K562 (cell line): ENCODE measurements at regions not wholly inside any gene's neighbourhood (a gene's known extent, or its start where the extent isn't known, plus 50 kb on each side); places are given as distances from the start of the nearest gene placed in this dataset.

Experiments used
- ATAC-seq: fragments of 200-7000 bp; cut with Tn5 transposase; 3 replicates; pipeline ENCODE4 v1.9.1; 2020; ENCODE audit warnings: moderate library complexity
- BruUV-seq: library from RNA; stranded (reverse); fragments of 400-500 nt; replicated peaks from 2 replicates; lab custom pipeline; 2021; lab: Mats Ljungman, UMichigan
- CTCF ChIA-PET: fragments of 300-600 bp; formaldehyde crosslinking; extraction: SDS; loops from one replicate; lab custom pipeline; 2021; ENCODE audit warnings: low intra/inter-chr PET ratio; lab: Yijun Ruan, JAX
- POLR2A ChIA-PET: fragments of 300-600, 350-650 bp; sonication (Branson Sonifier 250); formaldehyde crosslinking; extraction: SDS; loops from one replicate; lab custom pipeline; 2021; ENCODE audit warnings: antibody characterized with exemption, inconsistent platforms; lab: Yijun Ruan, JAX
- DNase-seq, 4 experiments: peaks; one replicate each; pipeline versions ENCODE4 v3.0.0 to v3.0.0-alpha.2; 2011 to 2018; ENCODE audit warnings: low spot score in 3 of 4, mixed read lengths in 3 of 4; ENCODE audit errors: extremely low read depth in 1 of 4
- FAIRE-seq: peaks from 2 replicates; lab custom pipeline; 2011; peaks lifted over from hg19 to GRCh38; lab: Jason Lieb, UNC
- H2AFZ ChIP-seq: 2 replicates; pipeline ENCODE4 v1.6.0; 2011; ENCODE audit warnings: low read depth, low read length, control low read depth, inconsistent platforms
- H3K27ac ChIP-seq: fragments of 200-600 bp; 3 replicates; pipeline ENCODE4 v1.8.0; 2011; ENCODE audit warnings: low read depth, mild to moderate bottlenecking, control low read depth, inconsistent platforms, low read length, moderate library complexity, mixed read lengths; ENCODE audit errors: extremely low read depth
- H3K27me3 ChIP-seq, 2 experiments: fragments of 300-600 bp in 1 of 2; 2 replicates in 1 of 2; 3 replicates in 1 of 2; pipeline versions ENCODE4 v1.6.0 to v1.8.0; 2011; ENCODE audit warnings: inconsistent platforms in 2 of 2, low read length in 2 of 2, mild to moderate bottlenecking in 1 of 2, mixed read lengths in 1 of 2, moderate library complexity in 1 of 2; ENCODE audit not compliant: control insufficient read depth in 2 of 2, insufficient read depth in 2 of 2
- H3K36me3 ChIP-seq: fragments of 300-600 bp; 3 replicates; pipeline ENCODE4 v1.8.0; 2011; ENCODE audit warnings: mild to moderate bottlenecking, low read length, inconsistent platforms; ENCODE audit not compliant: control insufficient read depth, insufficient read depth
- H3K4me1 ChIP-seq, 2 experiments: fragments of 200-600 bp in 1 of 2; replicated peaks in 1 of 2; 2 replicates in 1 of 2; 3 replicates in 1 of 2; pipeline versions ENCODE4 v1.5.1 to v1.8.0; 2011; ENCODE audit warnings: inconsistent platforms in 2 of 2, low read length in 2 of 2, mild to moderate bottlenecking in 1 of 2, mixed read lengths in 1 of 2, moderate library complexity in 1 of 2; ENCODE audit not compliant: control insufficient read depth in 2 of 2, insufficient read depth in 2 of 2
- H3K4me2 ChIP-seq: 2 replicates; pipeline ENCODE4 v1.6.1; 2011; ENCODE audit warnings: low read length, control low read depth, inconsistent platforms, mixed read lengths; ENCODE audit not compliant: insufficient read depth
- H3K4me3 ChIP-seq: fragments of 200-600 bp; sonication (generic), shearing (Covaris generic); 2 replicates; pipeline ENCODE4 v1.5.1; 2016; ENCODE audit warnings: control low read depth, inconsistent platforms
- H3K79me2 ChIP-seq: fragments of 200-600 bp; 3 replicates; pipeline ENCODE4 v1.8.0; 2011; ENCODE audit warnings: low read length, inconsistent platforms; ENCODE audit not compliant: control insufficient read depth, insufficient read depth
- H3K9ac ChIP-seq, 2 experiments: 2 replicates each; pipeline versions ENCODE4 v1.6.0 to v1.6.1; 2011; ENCODE audit warnings: low read depth in 2 of 2, low read length in 2 of 2, control low read depth in 1 of 2, inconsistent platforms in 1 of 2, mild to moderate bottlenecking in 1 of 2, mixed read lengths in 1 of 2; ENCODE audit not compliant: insufficient read depth in 1 of 2
- H3K9me1 ChIP-seq: one replicate; pipeline ENCODE4 v1.6.0; 2011; ENCODE audit warnings: inconsistent platforms, mild to moderate bottlenecking, low read length, moderate library complexity; ENCODE audit not compliant: control insufficient read depth, insufficient read depth
- H3K9me3 ChIP-seq: replicated peaks from 2 replicates; pipeline ENCODE4 v1.5.1; 2011; ENCODE audit warnings: low read depth, low read length, inconsistent platforms; ENCODE audit not compliant: control insufficient read depth, insufficient read depth
- H4K20me1 ChIP-seq: replicated peaks from 2 replicates; pipeline ENCODE4 v1.6.1; 2011; ENCODE audit warnings: low read length, inconsistent platforms, mixed read lengths; ENCODE audit not compliant: control insufficient read depth, insufficient read depth
- ARID2 ChIP-seq: fragments of 450-650 bp; IDR thresholded peaks from 2 replicates; pipeline ENCODE4 v1.6.1; 2017; ENCODE audit warnings: antibody characterized with exemption, mild to moderate bottlenecking
- BRD9 ChIP-seq: fragments of 450-650 bp; IDR thresholded peaks from 2 replicates; pipeline ENCODE4 v1.6.1; 2018; ENCODE audit warnings: low read depth; ENCODE audit not compliant: partially characterized antibody
- ETV5 ChIP-seq: sonication (generic); formaldehyde crosslinking; IDR thresholded peaks from 2 replicates; pipeline ENCODE4 v1.4.0; 2020; ENCODE audit warnings: low read depth, mild to moderate bottlenecking, missing genetic modification reagents
- FOSL1 ChIP-seq: fragments of 200-800 bp; sonication (Bioruptor generic); conservative IDR thresholded peaks from 2 replicates; pipeline ENCODE4 v1.6.1; 2016; ENCODE audit warnings: missing genetic modification characterization, missing compliant biosample characterization
- LCOR ChIP-seq: sonication (generic); formaldehyde crosslinking; IDR thresholded peaks from 2 replicates; pipeline ENCODE4 v1.8.0; 2022; ENCODE audit warnings: mild to moderate bottlenecking, missing genetic modification reagents
- MBD2 ChIP-seq: sonication (generic); IDR thresholded peaks from 2 replicates; pipeline ENCODE4 v1.6.1; 2016; ENCODE audit warnings: low read depth, borderline replicate concordance
- MTA3 ChIP-seq: fragments of 450-650 bp; formaldehyde crosslinking; IDR thresholded peaks from 2 replicates; pipeline ENCODE4 v1.6.1; 2017; ENCODE audit warnings: mild to moderate bottlenecking, borderline replicate concordance
- NFIC ChIP-seq: fragments of 450-650 bp; IDR thresholded peaks from 2 replicates; pipeline ENCODE4 v1.6.1; 2017; ENCODE audit warnings: mild to moderate bottlenecking, inconsistent platforms
- POLR2AphosphoS5 ChIP-seq: IDR thresholded peaks from 2 replicates; pipeline ENCODE4 v1.6.1; 2011; ENCODE audit warnings: mild to moderate bottlenecking, low read depth, low read length, moderate library complexity; ENCODE audit not compliant: control insufficient read depth, insufficient read depth
- RCOR1 ChIP-seq, 2 experiments: IDR thresholded peaks; 2 replicates each; pipeline ENCODE4 v1.6.1; 2012; ENCODE audit warnings: low read depth in 2 of 2, low read length in 2 of 2, borderline replicate concordance in 1 of 2, improper control_type of control experiment in 1 of 2
- ZBED1 ChIP-seq: IDR thresholded peaks from 2 replicates; pipeline ENCODE4 v1.6.1; 2014
- ZFX ChIP-seq: sonication (generic); formaldehyde crosslinking; IDR thresholded peaks from 2 replicates; pipeline ENCODE4 v1.8.0; 2022; ENCODE audit warnings: mild to moderate bottlenecking, missing genetic modification reagents, moderate library complexity
- ZNF165 ChIP-seq: fragments of 250-450 bp; sonication (Bioruptor Pico); IDR thresholded peaks from 2 replicates; pipeline ENCODE4 v1.4.0; 2020; ENCODE audit warnings: borderline replicate concordance
- ZNF695 ChIP-seq: fragments of 450-650 bp; formaldehyde crosslinking; IDR thresholded peaks from 2 replicates; pipeline ENCODE4 v1.4.0; 2020; ENCODE audit warnings: mild to moderate bottlenecking, moderate library complexity
- ZNF707 ChIP-seq: fragments of 250-450 bp; sonication (Bioruptor Pico); conservative IDR thresholded peaks from 2 replicates; pipeline ENCODE4 v1.8.0; 2022; ENCODE audit warnings: inconsistent platforms, mild to moderate bottlenecking, moderate library complexity
- ZNF76 ChIP-seq: fragments of 250-450 bp; sonication (Bioruptor Pico); IDR thresholded peaks from 2 replicates; pipeline ENCODE4 v1.4.0; 2020; ENCODE audit warnings: mild to moderate bottlenecking, moderate library complexity, borderline replicate concordance
- WGBS: fragments of 100-300 bp; shearing (Covaris generic); methylation state at CpG from one replicate; pipeline ENCODE4 v1.1.6; 2016; ENCODE audit warnings: low coverage, mixed read lengths; ENCODE audit not compliant: insufficient coverage; ENCODE audit errors: missing lambda C conversion rate; 5-methylcytosine and 5-hydroxymethylcytosine counted together
- in situ Hi-C: fragments of 300-500 bp; cut with MboI; formaldehyde crosslinking; loops from 4 replicates; pipeline ENCODE4 v1.15.0; 2018; ENCODE audit warnings: inconsistent platforms, mixed read lengths
- intact Hi-C: fragments of 100-400 bp; cut with micrococcal nuclease; formaldehyde crosslinking; loops from 2 replicates; pipeline ENCODE4 v1.14.2; 2022
- TF ChIP-seq, protein P1 (sequence below): fragments of 250-450 bp; sonication (Bioruptor Pico); IDR thresholded peaks from 2 replicates; pipeline ENCODE4 v1.4.0; 2020; ENCODE audit warnings: mild to moderate bottlenecking
- TF ChIP-seq, protein P2 (sequence below): fragments of 250-450 bp; sonication (Bioruptor Pico); IDR thresholded peaks from 2 replicates; pipeline ENCODE4 v1.8.0; 2021; ENCODE audit warnings: moderate library complexity, mild to moderate bottlenecking, inconsistent platforms
- TF ChIP-seq, protein P3 (sequence below): fragments of 250-450 bp; sonication (Bioruptor Pico); IDR thresholded peaks from 2 replicates; pipeline ENCODE4 v1.5.0; 2020; ENCODE audit warnings: mild to moderate bottlenecking

DNA sequence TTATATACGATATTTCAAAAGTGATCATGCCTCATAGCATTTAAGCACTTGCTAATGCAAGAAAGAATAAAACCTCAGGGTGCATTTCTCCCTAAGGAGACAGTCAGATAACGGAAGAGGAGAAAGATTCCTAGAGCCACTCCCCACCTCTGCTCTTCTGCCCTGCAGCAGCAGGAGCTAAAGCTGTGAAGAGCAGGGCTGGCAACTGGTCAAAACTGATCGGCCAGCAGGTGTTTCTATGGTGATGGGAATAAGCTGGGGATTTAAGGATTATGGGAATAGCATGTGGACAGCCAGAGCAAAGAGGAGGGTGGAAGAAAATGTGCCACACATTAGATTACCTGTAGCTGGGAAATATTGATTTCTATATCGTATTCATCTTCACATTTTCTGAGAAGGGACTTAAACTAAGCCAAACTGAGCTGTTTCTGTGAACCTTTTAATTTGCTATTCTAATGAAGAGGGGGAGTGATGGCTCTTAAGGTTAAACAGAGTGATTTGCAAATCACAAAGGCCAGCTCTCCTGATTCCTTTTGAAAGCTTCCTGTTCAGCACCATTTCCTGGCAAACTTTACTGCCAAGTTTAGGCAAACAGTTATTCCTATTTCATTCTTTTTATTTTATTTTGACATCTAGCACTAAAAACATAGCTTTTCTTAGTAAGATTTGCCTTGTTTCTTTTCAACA is 268.9 kb upstream of the PFKP start (continued):
- TF ChIP-seq, protein P1, sequence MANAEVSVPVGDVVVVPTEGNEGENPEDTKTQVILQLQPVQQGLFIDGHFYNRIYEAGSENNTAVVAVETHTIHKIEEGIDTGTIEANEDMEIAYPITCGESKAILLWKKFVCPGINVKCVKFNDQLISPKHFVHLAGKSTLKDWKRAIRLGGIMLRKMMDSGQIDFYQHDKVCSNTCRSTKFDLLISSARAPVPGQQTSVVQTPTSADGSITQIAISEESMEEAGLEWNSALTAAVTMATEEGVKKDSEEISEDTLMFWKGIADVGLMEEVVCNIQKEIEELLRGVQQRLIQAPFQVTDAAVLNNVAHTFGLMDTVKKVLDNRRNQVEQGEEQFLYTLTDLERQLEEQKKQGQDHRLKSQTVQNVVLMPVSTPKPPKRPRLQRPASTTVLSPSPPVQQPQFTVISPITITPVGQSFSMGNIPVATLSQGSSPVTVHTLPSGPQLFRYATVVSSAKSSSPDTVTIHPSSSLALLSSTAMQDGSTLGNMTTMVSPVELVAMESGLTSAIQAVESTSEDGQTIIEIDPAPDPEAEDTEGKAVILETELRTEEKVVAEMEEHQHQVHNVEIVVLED (CRISPR knock-in tag), result no peak
- TF ChIP-seq ARID2 (no peak), MBD2 (no peak), FOSL1 (tag) (no peak)
- TF ChIP-seq, protein P2, sequence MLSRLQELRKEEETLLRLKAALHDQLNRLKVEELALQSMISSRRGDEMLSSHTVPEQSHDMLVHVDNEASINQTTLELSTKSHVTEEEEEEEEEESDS (CRISPR knock-in tag), result no peak

DNA sequence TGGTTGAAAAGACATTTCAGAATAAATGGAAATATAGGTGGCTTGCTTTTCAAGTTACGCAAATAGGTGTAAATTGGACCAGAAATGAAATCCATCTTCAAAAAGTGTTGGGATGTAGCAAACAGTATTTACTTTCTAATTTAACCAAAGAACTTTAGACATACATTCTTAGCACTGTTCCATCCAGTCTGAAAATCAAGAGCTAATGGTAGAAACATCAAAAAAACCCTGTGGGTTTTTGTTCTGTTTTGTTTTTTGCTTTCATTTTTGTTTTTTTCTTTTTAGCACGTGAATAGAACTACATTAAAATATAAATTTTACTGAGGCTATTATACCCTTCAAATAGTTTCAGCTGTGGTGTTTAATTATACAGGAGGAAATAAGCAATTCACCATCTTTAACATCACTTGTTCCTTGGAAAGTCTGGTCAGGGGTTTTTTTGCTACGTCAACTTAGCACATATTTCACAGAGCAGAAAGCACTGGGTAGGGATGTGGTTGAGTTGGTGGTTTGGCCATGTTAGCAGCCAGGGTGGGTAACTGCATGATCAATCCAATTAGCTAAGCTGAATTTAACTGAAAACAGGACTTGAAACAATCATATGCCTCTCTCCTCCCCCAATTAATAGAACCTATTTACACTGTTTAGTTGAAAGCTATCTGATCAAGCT is 275.4 kb upstream of the PFKP start:
- in situ Hi-C loops, result no loop called here
- H3K36me3 ChIP-seq, result no peaks in the 10 kb centered on the region
- ATAC-seq, result no peak
- no peaks in the 10 kb centered on the region for H3K4me1 ChIP-seq
- H3K9me1 ChIP-seq, result no peaks in the 10 kb centered on the region
- DNase-seq, result no peak
- CTCF ChIA-PET, result no interaction called here
- 2% methylated on average over 3 of the region's 3 CpGs for WGBS
- H3K9me3 ChIP-seq, result no peaks in the 10 kb centered on the region
- H3K4me3 ChIP-seq, result no peak overlapping the region
- H3K27ac ChIP-seq, result no peak overlapping the region
- H3K4me2 ChIP-seq, result no peak overlapping the region
- H3K9ac ChIP-seq, result no peak overlapping the region
- POLR2A ChIA-PET, result no interaction called here
- H2AFZ ChIP-seq, result no peak overlapping the region
- no peak for FAIRE-seq
- H3K79me2 ChIP-seq, result no peaks in the 10 kb centered on the region
- BruUV-seq, result no TSS peak
- intact Hi-C loops, result no loop called here
- H4K20me1 ChIP-seq, result no peaks in the 10 kb centered on the region
- no peaks in the 10 kb centered on the region; a peak in 2 of 5 replicates for H3K27me3 ChIP-seq
- TF ChIP-seq ZNF165 (CRISPR knock-in tag) (no peak), ETV5 (CRISPR knock-in tag) (no peak), ZNF707 (no peak), RCOR1 (IDR thresholded peaks at IDR 0.05; ENCODE audit: borderline replicate concordance in 1 of 2, low read depth in 2 of 2, low read length in 2 of 2) (no peak), LCOR (CRISPR knock-in tag) (no peak), MTA3 (no peak), ZNF76 (CRISPR knock-in tag) (no peak), ZFX (CRISPR knock-in tag) (no peak), BRD9 (no peak), ZBED1 (no peak), ZNF695 (CRISPR knock-in tag) (no peak), POLR2AphosphoS5 (no peak), NFIC (no peak)
- TF ChIP-seq, protein P3, sequence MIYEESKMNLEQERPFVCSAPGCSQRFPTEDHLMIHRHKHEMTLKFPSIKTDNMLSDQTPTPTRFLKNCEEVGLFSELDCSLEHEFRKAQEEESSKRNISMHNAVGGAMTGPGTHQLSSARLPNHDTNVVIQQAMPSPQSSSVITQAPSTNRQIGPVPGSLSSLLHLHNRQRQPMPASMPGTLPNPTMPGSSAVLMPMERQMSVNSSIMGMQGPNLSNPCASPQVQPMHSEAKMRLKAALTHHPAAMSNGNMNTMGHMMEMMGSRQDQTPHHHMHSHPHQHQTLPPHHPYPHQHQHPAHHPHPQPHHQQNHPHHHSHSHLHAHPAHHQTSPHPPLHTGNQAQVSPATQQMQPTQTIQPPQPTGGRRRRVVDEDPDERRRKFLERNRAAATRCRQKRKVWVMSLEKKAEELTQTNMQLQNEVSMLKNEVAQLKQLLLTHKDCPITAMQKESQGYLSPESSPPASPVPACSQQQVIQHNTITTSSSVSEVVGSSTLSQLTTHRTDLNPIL, result no peak
